NCI-H748 (cell line): ENCODE measurements at regions not wholly inside any gene's neighbourhood (a gene's known extent, or its start where the extent isn't known, plus 50 kb on each side); places are given as distances from the start of the nearest gene placed in this dataset.

Source experiments
- DNase-seq: peaks from one replicate; lab custom pipeline; 2025; ENCODE audit not compliant: unreplicated experiment; lab: John Stamatoyannopoulos, UW

DNA sequence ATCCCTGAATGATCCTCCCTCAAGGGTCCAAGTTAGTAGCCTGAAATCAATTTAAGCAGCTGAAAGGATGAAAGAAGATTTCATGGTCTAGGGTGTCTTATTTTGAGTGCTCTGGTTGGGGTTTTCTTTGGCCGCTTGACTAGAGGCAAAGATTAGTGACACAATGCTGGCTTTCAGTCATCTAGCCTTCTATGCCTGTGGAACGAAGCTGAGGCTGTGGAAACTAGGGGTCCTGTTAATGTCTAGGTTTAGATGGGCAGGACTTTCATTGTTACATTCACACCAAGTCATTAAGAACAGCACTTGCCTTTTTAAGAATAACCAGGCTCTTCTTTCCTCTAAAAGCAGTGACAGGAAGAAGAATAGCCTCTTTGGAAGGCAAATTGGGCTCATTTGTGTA, 253.8 kb upstream of the E2F7 start:
- DNase-seq = no peak

- peak; percentile 16 for DNase-seq
Observed at GRCh38 chr12:77315407-77315806, 250.0 kb upstream of the E2F7 start.

GRCh38 chr12:77314378-77315052, 249.1 kb upstream of the E2F7 start:
- DNase-seq = peak; percentile 72

DNA sequence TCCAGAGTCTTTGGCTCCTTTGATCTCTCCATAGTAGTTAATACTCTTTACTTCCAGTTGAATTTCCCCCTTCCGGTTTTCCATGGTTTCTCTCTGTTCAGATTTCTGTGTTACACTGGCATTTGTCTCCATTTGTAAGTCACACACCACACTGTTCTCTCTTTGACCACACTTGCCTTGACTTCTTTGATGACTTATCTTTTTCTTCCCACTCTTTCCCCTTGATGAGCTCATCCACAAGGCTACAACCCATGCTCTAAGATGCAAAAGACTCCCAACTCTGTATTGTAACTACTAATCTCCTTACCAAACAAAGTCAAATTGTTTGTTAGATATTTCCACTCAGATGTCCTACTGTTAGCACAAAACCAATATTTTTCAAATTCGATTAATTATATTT, 242.7 kb upstream of the E2F7 start:
- no peak for DNase-seq

- no peak for DNase-seq
Observed at GRCh38 chr12:77300811-77301210, 235.4 kb upstream of the E2F7 start.

DNA sequence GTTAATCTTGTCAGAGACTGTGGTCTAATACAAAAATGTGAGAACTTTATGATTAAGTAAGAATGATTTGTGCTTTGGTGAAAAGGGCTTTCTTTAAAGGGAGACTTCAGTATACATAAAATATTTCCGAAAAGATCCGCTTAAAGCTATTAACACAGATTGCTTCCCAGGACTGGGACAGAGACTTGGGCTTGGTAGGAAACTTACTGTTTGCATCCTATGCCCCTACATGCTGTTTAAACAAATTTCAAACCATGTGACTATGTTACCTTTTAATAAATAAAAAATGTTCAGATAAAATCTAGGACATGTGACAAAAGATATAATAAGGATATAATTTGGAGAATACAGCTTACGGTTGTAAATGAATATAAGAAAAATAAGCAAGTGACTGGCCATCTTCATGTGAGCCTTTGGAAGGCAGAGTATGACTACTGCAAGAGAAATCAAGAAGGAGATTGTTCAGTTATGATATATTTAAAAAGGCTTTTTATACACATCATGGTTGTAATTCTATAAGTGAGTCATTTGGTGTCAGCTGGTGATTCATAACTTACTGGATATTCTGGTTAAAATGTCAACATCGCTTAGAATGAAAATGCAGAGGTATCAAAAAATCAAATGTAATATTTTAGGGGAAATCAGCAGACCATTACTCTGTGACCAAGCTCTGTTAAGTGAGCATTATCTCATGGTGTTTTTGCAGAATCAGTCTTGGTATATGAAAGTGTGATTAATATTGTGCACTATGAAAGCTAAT, 234.7 kb upstream of the E2F7 start:
- no peak for DNase-seq

- no peak for DNase-seq
Observed at GRCh38 chr12:77299001-77299400, 233.6 kb upstream of the E2F7 start.

- DNase-seq = no peak
Observed at GRCh38 chr12:77294016-77294415, 228.6 kb upstream of the E2F7 start.

- DNase-seq = no peak
Observed at GRCh38 chr12:77274926-77275325, 209.6 kb upstream of the E2F7 start.

DNA sequence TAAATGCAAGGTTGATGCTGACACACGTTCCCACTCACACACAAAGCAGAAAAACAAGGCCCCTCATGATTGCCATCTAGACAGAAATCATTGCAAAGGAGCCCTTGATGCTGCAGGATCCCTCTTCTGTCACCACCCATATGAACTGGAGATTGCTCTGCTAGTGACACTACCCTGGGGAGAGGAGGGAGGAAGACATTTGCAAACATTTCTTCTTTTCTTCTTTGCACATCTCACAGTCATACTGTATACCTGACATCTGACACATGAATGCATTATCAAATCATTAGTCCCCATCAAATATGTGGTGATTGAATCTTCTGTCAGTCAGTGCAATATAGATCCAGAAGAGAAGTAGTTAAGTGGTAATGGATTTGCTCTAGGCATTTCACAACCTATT, 208.5 kb upstream of the E2F7 start:
- no peak for DNase-seq

GRCh38 chr12:77256956-77257355, 191.6 kb upstream of the E2F7 start:
- DNase-seq = no peak

DNA sequence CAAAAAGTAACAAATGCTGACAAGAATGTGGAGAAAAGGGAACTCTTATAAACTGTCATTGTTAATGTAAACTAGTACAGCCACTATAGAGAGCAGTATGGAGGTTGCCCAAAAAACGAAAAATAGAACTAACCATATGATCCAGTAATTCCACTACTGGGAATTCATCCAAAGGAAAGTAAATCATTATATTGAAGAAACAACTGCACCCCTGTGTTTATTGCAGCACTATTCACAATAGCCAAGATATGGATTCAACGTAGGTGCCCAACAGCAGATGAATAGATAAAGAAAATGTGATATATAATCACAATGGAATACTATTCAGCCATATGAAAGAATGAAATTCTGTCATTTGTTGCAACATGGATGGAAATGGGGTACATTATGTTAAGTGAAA, 188.0 kb upstream of the E2F7 start:
- DNase-seq = no peak

DNA sequence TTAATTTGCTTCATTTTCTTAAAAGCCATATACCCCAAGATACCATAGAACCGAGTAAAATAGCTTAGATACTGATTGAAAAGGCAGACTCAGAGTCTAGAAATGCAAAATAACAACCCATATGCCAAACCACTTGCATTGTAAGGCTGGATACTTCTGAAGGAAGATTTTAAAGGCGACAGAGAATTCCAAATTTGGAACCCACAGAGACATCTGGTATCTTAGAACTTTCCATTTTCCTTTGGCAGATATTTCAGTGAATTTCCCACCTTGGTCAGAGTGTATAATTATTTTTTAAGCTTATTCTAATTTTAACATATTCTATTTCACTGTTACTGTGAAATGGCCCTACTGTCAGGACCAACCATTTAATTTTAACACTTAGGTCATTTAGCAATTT, 186.4 kb upstream of the E2F7 start:
- DNase-seq = no peak

DNA sequence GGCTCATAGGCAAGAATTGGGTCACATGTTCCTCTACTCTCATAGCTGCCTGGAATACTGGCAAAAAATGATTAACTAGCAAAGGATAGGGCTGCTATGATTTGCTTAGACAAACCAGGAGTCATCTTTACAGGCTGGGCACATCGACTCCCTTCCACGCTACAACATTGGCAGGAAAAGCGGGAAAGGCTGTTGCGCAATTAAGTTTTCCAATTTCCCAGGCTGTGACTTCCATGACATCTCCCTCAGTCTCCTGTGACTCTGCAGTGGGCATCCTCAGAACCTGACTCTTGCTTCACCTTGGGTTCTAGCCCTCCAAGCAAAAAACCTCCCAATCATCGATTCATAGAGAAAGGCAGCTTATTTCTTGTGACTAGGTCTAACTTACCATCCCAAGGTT, 184.5 kb upstream of the E2F7 start:
- DNase-seq = no peak

- no peak for DNase-seq
Observed at GRCh38 chr12:77248036-77248435, 182.7 kb upstream of the E2F7 start.

DNA sequence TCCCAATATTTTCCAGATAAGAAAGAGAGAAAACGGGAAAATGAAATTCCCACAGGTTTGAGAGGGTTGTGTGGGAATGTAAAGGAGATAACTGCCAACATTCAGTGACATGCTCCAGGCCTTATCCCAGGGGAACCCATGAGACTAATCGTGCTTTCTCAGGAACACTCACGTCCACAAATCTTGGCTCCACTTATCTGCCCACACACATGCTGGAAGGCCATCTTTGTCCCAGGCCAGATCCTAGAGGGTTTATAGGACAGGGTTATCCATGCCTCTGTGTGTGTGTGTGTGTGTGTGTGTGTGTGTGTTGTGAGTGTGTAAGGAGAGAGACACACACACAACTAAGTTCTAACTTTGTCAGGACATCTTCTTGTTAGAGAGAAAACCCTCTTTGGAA, 182.2 kb upstream of the E2F7 start:
- no peak for DNase-seq

DNA sequence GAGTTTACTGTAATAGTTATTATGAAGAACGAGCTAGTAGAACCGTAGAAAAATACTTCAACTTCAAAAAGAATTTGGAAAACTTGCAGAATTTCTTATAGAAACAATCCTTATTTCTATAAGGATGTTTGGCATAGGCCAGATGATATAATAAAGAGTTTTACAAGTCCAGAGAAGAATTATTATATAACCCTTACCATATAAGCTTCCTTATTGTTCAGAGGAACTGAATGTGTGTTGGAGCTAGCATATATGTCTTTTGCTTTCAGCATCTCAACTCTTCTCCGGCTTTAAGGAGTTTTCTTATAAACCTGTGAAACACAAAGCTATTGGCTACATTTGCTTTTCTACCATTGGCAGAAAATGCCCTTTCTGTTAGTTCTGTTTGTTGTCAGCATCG, 178.0 kb upstream of the E2F7 start:
- no peak for DNase-seq

- DNase-seq = no peak
Observed at GRCh38 chr12:77239617-77240016, 174.2 kb upstream of the E2F7 start.

DNA sequence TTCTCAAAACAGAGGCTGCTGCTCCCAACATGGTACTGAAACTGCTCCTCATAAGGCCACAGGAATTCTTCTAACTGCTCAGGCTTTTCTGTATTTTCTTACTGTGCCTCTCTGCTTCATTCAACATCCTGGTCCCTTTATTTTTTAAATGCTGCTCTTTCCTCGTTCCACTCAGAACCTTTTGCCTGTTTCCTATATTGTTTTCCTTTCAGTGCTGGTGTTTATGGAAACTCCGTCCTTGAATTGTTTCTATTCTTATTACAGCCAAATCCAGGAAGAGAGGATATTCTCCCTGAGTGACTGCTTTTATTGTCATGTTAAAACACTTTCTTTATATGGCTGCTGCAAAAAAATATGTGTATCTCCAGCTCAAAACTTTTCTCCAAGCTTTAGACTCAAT, 173.0 kb upstream of the E2F7 start:
- DNase-seq = no peak

DNA sequence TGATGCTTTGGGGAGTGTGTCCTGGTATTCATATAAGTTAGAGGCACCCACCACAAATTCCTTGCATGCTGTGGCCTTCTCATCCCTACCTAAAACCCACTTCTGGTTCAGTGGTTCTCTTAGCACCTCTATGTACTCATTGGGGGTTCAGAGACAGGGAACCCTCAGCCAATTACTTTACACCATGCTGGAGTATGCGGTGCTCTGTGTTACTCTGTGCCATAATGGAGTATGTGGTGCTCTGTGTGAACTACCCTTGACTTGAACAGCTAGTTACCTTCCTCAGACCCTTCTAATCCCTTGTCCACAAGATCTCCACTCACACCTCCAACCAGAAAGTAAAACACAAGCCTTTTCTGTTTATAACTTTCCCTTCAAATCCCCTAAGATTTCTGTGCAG, 172.5 kb upstream of the E2F7 start:
- DNase-seq = no peak

DNA sequence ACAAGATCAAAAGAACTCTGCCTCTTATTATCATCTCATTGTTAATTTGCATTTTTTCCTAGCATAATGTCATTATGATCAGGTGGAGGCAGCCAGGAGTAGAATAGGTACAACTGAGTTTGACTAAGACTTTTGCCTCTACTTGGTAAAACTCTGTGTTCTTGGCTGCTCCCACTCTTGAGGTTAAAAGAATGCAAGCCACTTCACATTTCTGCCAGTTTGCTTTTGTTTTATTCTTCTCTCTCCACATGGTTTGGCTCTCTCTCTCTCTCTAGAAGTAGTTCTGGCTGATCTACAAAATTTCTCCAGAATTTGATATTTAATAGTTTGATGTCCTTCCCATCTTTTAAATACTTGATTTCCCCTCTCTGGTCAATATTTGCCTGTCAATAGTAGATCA, 170.7 kb upstream of the E2F7 start:
- no peak for DNase-seq

DNA sequence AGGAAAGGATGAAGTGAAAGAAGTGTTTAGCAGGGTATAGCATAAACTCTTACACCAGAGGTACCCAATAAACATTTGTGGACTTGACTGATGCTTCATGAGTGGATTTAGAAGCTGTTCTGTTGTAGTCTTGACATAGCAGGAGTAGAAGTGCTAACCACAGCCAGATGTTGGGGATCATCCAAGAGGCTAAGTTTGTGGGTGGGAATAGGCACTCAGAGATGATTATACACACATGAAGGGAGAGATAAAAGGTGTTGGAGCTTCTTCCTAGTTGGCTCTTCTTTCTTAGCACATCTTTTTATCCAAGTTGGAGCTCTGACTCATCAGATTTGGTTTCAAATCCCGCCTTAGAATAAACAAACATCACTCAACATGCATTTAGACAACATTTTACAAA, 166.7 kb upstream of the E2F7 start:
- no peak for DNase-seq

DNA sequence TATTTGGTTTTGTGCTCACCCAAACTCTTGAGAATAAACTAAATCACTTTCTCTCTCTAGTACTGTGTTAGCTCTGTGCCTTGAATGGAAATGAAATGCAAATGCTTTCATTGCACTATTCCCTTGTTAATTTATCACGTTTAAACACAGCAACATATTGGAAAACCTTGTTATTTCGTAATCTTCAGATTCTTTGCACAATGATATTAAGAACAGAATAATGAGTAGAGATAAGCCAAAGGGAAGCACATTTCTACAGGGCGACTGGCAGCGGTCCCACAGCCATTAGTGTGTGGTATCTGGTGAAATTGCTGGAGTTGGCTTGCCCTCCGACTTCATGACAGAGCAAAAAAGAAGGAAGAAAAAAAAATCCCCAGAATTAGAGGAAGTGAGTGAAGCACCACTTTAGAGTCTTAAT, 166.1 kb upstream of the E2F7 start:
- no peak for DNase-seq
